HepG2 (cell line): ENCODE measurements at regions not wholly inside any gene's neighbourhood (a gene's known extent, or its start where the extent isn't known, plus 50 kb on each side); places are given as distances from the start of the nearest gene placed in this dataset.

Experiments used
- ATAC-seq: fragments of 200-7000 bp; cut with Tn5 transposase; 3 replicates; pipeline ENCODE4 v1.9.1; 2020; ENCODE audit warnings: mild to moderate bottlenecking, moderate library complexity
- BruUV-seq: library from RNA; stranded (reverse); fragments of 400-500 nt; replicated peaks from 2 replicates; lab custom pipeline; 2021; lab: Mats Ljungman, UMichigan
- CTCF ChIA-PET: fragments of 300-600 bp; formaldehyde crosslinking; extraction: SDS; loops from one replicate; lab custom pipeline; 2021; ENCODE audit warnings: low total read pairs, inconsistent platforms, low intra/inter-chr PET ratio; lab: Yijun Ruan, JAX
- POLR2A ChIA-PET: fragments of 350-600 bp; sonication (Branson Sonifier 250); formaldehyde crosslinking; loops from one replicate; lab custom pipeline; 2020; ENCODE audit warnings: antibody characterized with exemption, inconsistent platforms; lab: Yijun Ruan, JAX
- DNase-seq: peaks from one replicate; pipeline ENCODE4 v3.0.0-alpha.2; 2015; ENCODE audit warnings: low spot score
- FAIRE-seq: peaks from 3 replicates; lab custom pipeline; 2011; peaks lifted over from hg19 to GRCh38; lab: Jason Lieb, UNC
- H2AFZ ChIP-seq: one replicate; pipeline ENCODE4 v1.6.1; 2011; ENCODE audit warnings: low read length, inconsistent platforms
- H3K27ac ChIP-seq: fragments of 300-600 bp; 3 replicates; pipeline ENCODE4 v1.8.0; 2011; ENCODE audit warnings: mixed run types, mild to moderate bottlenecking, mixed read lengths, low read length, inconsistent platforms; ENCODE audit not compliant: insufficient read depth; ENCODE audit errors: extremely low read length
- H3K27me3 ChIP-seq, 2 experiments: fragments of 200-600 bp in 1 of 2; 2 replicates in 1 of 2; 3 replicates in 1 of 2; pipeline versions ENCODE4 v1.6.0 to v1.8.0; 2011; ENCODE audit warnings: low read length in 2 of 2, mild to moderate bottlenecking in 2 of 2, moderate library complexity in 2 of 2, inconsistent platforms in 1 of 2; ENCODE audit not compliant: insufficient read depth in 2 of 2, control insufficient read depth in 1 of 2
- H3K36me3 ChIP-seq, 2 experiments: fragments of 200-600 bp in 1 of 2; replicated peaks in 1 of 2; 2 replicates in 1 of 2; 3 replicates in 1 of 2; pipeline versions ENCODE4 v1.5.1 to v1.8.0; 2011; ENCODE audit warnings: low read length in 2 of 2, inconsistent platforms in 1 of 2; ENCODE audit not compliant: insufficient read depth in 2 of 2, control insufficient read depth in 1 of 2
- H3K4me1 ChIP-seq: 2 replicates; pipeline ENCODE4 v1.5.1; 2012; ENCODE audit warnings: low read length, inconsistent platforms; ENCODE audit not compliant: insufficient read depth
- H3K4me2 ChIP-seq: 2 replicates; pipeline ENCODE4 v1.6.0; 2011; ENCODE audit warnings: low read depth, low read length, inconsistent platforms
- H3K4me3 ChIP-seq, 3 experiments: fragments of 200-600 bp in 1 of 3; sonication (generic), shearing (Covaris generic) in 1 of 3; replicated peaks in 1 of 3; 2 replicates each; pipeline ENCODE4 v1.5.1; 2011 to 2016; ENCODE audit warnings: low read length in 3 of 3, inconsistent platforms in 2 of 3, low read depth in 2 of 3, mild to moderate bottlenecking in 2 of 3, control low read depth in 1 of 3, mixed read lengths in 1 of 3; ENCODE audit not compliant: insufficient read depth in 1 of 3
- H3K79me2 ChIP-seq: one replicate; pipeline ENCODE4 v1.6.1; 2011; ENCODE audit warnings: low read length, inconsistent platforms; ENCODE audit not compliant: insufficient read depth
- H3K9ac ChIP-seq: 2 replicates; pipeline ENCODE4 v1.6.0; 2011; ENCODE audit warnings: mild to moderate bottlenecking, low read depth, low read length, inconsistent platforms; ENCODE audit not compliant: insufficient read depth
- H3K9me3 ChIP-seq: 2 replicates; pipeline ENCODE4 v1.5.1; 2012; ENCODE audit warnings: mild to moderate bottlenecking, low read length
- H4K20me1 ChIP-seq: 2 replicates; pipeline ENCODE4 v1.6.0; 2011; ENCODE audit warnings: inconsistent platforms, mild to moderate bottlenecking, low read length, moderate library complexity; ENCODE audit not compliant: insufficient read depth
- EHMT2 ChIP-seq: fragments of 200-600 bp; sonication (generic); IDR thresholded peaks from 2 replicates; pipeline ENCODE4 v1.7.0; 2017; ENCODE audit warnings: antibody characterized with exemption, low read depth, low read length, borderline replicate concordance
- HDAC1 ChIP-seq: sonication (generic); formaldehyde crosslinking; IDR thresholded peaks from 2 replicates; pipeline ENCODE4 v1.5.1; 2020; ENCODE audit warnings: mild to moderate bottlenecking, missing genetic modification reagents
- MBNL3 ChIP-seq: fragments of 250-450 bp; sonication (Bioruptor Pico); conservative IDR thresholded peaks from 2 replicates; pipeline ENCODE4 v1.8.0; 2022; ENCODE audit warnings: mild to moderate bottlenecking, inconsistent platforms
- PLSCR1 ChIP-seq: sonication (generic); formaldehyde crosslinking; IDR thresholded peaks from 2 replicates; pipeline ENCODE4 v1.5.0; 2020; ENCODE audit warnings: missing genetic modification reagents, mild to moderate bottlenecking, borderline replicate concordance
- RFX5 ChIP-seq: IDR thresholded peaks from 2 replicates; pipeline ENCODE4 v1.6.1; 2011; ENCODE audit warnings: low read depth, low read length, improper control_type of control experiment
- SNAPC2 ChIP-seq: sonication (generic); formaldehyde crosslinking; IDR thresholded peaks from 2 replicates; pipeline ENCODE4 v1.8.1; 2022; ENCODE audit warnings: mild to moderate bottlenecking, missing genetic modification reagents
- ZNF138 ChIP-seq: sonication (generic); formaldehyde crosslinking; IDR thresholded peaks from 2 replicates; pipeline ENCODE4 v1.5.0; 2020; ENCODE audit warnings: mild to moderate bottlenecking, low read depth, missing genetic modification reagents
- ZNF143 ChIP-seq: sonication (generic); formaldehyde crosslinking; IDR thresholded peaks from 2 replicates; pipeline ENCODE4 v1.4.0; 2020; ENCODE audit warnings: missing genetic modification reagents
- ZNF225 ChIP-seq: sonication (generic); formaldehyde crosslinking; IDR thresholded peaks from 2 replicates; pipeline ENCODE4 v1.4.0; 2020; ENCODE audit warnings: mild to moderate bottlenecking, missing genetic modification reagents
- ZNF260 ChIP-seq: sonication (generic); formaldehyde crosslinking; IDR thresholded peaks from 2 replicates; pipeline ENCODE4 v1.4.0; 2020; ENCODE audit warnings: missing genetic modification reagents, low read depth, mild to moderate bottlenecking, borderline replicate concordance
- ZNF280D ChIP-seq: sonication (generic); formaldehyde crosslinking; IDR thresholded peaks from 2 replicates; pipeline ENCODE4 v1.5.1; 2020; ENCODE audit warnings: mild to moderate bottlenecking, missing genetic modification reagents
- ZNF407 ChIP-seq: sonication (generic); formaldehyde crosslinking; IDR thresholded peaks from one replicate; pipeline ENCODE4 v1.5.1; 2020; ENCODE audit warnings: mild to moderate bottlenecking, missing genetic modification reagents; ENCODE audit errors: not compliant biosample characterization
- ZNF431 ChIP-seq: sonication (generic); formaldehyde crosslinking; IDR thresholded peaks from 2 replicates; pipeline ENCODE4 v1.9.0; 2022; ENCODE audit warnings: missing genetic modification reagents, low read depth, mild to moderate bottlenecking, borderline replicate concordance
- ZNF598 ChIP-seq: sonication (generic); formaldehyde crosslinking; IDR thresholded peaks from 2 replicates; pipeline ENCODE4 v1.5.1; 2020; ENCODE audit warnings: mild to moderate bottlenecking, missing genetic modification reagents, borderline replicate concordance
- WGBS: methylation state at CpG from one replicate; pipeline ENCODE4 v1.1.6; 2017; ENCODE audit warnings: low lambda C conversion rate; 5-methylcytosine and 5-hydroxymethylcytosine counted together
- in situ Hi-C: cut with HindIII; loops from 2 replicates; pipeline ENCODE4 v1.10.0; 2017; ENCODE audit warnings: low pct_unique_long_range_greater_than_20kb; ENCODE audit not compliant: extremely low pct_ligation_motif_present
- intact Hi-C: fragments of 100-400 bp; cut with micrococcal nuclease; formaldehyde crosslinking; loops from one replicate; pipeline ENCODE4 v1.10.0; 2022; ENCODE audit not compliant: unreplicated experiment

- WGBS: 53% methylated on average over 15 of the region's 15 CpGs
- no TSS peak for BruUV-seq
- H3K27me3 ChIP-seq: peaks cover 5 to 34% of the 10 kb centered on the region in 2 experiments; a peak in 4 of 5 replicates
- ChIA-PET POLR2A (no interaction called here), CTCF (no interaction called here)
- intact Hi-C loops: no loop called here
- no peak for FAIRE-seq
- no peak overlapping the region for H3K9ac ChIP-seq
- no peaks in the 10 kb centered on the region for H4K20me1 ChIP-seq
- no peak for ATAC-seq
- DNase-seq: no peak
- in situ Hi-C loops: no loop called here
- no peak overlapping the region for H3K27ac ChIP-seq
- no peaks in the 10 kb centered on the region for H3K36me3 ChIP-seq
- no peaks in the 10 kb centered on the region for H3K79me2 ChIP-seq
- no peak overlapping the region for H3K4me3 ChIP-seq
- H3K9me3 ChIP-seq: no peaks in the 10 kb centered on the region
- H2AFZ ChIP-seq: no peak overlapping the region
- no peak overlapping the region for H3K4me2 ChIP-seq
- no peaks in the 10 kb centered on the region for H3K4me1 ChIP-seq
- TF ChIP-seq RFX5: no peak
- no peak for TF ChIP-seq MBNL3 (CRISPR knock-in tag)
- TF ChIP-seq ZNF260: no peak
- no peak for TF ChIP-seq PLSCR1 (CRISPR knock-in tag)
- TF ChIP-seq HDAC1 (CRISPR knock-in tag): no peak
- no peak for TF ChIP-seq EHMT2
- TF ChIP-seq ZNF407 (CRISPR knock-in tag): no peak
- TF ChIP-seq ZNF138: no peak
- TF ChIP-seq ZNF280D: no peak
- no peak for TF ChIP-seq ZNF598 (CRISPR knock-in tag)
- TF ChIP-seq ZNF143 (CRISPR knock-in tag): no peak
- TF ChIP-seq ZNF225 (CRISPR knock-in tag): no peak
- no peak for TF ChIP-seq ZNF431
- TF ChIP-seq SNAPC2 (CRISPR knock-in tag): no peak
Measured at GRCh38 chr12:111084605-111085004, 164.2 kb upstream of the MYL2 start.
